ENCODE measurements at regions not wholly inside any gene's neighbourhood (a gene's known extent, or its start where the extent isn't known, plus 50 kb on each side); places are given as distances from the start of the nearest gene placed in this dataset.
"Not testable (repeated sequence)": the region's sequence is repeated elsewhere in the genome, so short reads cannot be mapped to it uniquely, and the experiment has no call there.

GRCh38 chr20:30641522-30641921 is 615.9 kb upstream of the DEFB115 start:
- not testable (repeated sequence) for TF ChIP-seq CTCF (IDR thresholded peaks at IDR 0.05 in 4 of 5, conservative IDR thresholded peaks at IDR 0.05 in 1 of 5); POLR2A (IDR thresholded peaks at IDR 0.05)

Data from gastrocnemius medialis (tissue), 4 donors.